NCI-H1105 (cell line): ENCODE measurements at regions not wholly inside any gene's neighbourhood (a gene's known extent, or its start where the extent isn't known, plus 50 kb on each side); places are given as distances from the start of the nearest gene placed in this dataset.

ENCODE experiments used
- DNase-seq: peaks from one replicate; lab custom pipeline; 2025; lab: John Stamatoyannopoulos, UW

- DNase-seq = no peak
Measured at GRCh38 chr9:121569266-121569648, 69.6 kb upstream of the GGTA1 start.

GRCh38 chr9:121572581-121572980 lies 72.9 kb upstream of the GGTA1 start:
- no peak for DNase-seq

- no peak for DNase-seq
Measured at GRCh38 chr9:121573717-121574485, 74.3 kb upstream of the GGTA1 start.

GRCh38 chr9:121574774-121575519 lies 75.3 kb upstream of the GGTA1 start:
- no peak for DNase-seq

- no peak for DNase-seq
Measured at GRCh38 chr9:121576281-121577075, 75.0 kb upstream of the DAB2IP start.

- DNase-seq = no peak
Measured at GRCh38 chr9:121577166-121577565, 74.3 kb upstream of the DAB2IP start.

GRCh38 chr9:121577572-121577971 lies 73.9 kb upstream of the DAB2IP start:
- DNase-seq = no peak

GRCh38 chr9:121581786-121582600 lies 69.4 kb upstream of the DAB2IP start:
- no peak for DNase-seq

- DNase-seq = no peak
Measured at GRCh38 chr9:121582641-121583040, 68.8 kb upstream of the DAB2IP start.

- no peak for DNase-seq
Measured at GRCh38 chr9:121584421-121584820, 67.0 kb upstream of the DAB2IP start.

- no peak for DNase-seq
Measured at GRCh38 chr9:121587863-121588262, 63.6 kb upstream of the DAB2IP start.

- DNase-seq = no peak
Measured at GRCh38 chr9:121589986-121590385, 61.4 kb upstream of the DAB2IP start.

GRCh38 chr9:121592265-121592664 lies 59.2 kb upstream of the DAB2IP start:
- no peak for DNase-seq

- no peak for DNase-seq
Measured at GRCh38 chr9:121593066-121593465, 58.4 kb upstream of the DAB2IP start.

GRCh38 chr9:121596515-121596914 lies 54.9 kb upstream of the DAB2IP start:
- no peak for DNase-seq

- DNase-seq = no peak
Measured at GRCh38 chr9:121597698-121598166, 53.7 kb upstream of the DAB2IP start.

GRCh38 chr9:121598167-121598964 lies 53.1 kb upstream of the DAB2IP start:
- no peak for DNase-seq

GRCh38 chr9:121598965-121599871 lies 52.2 kb upstream of the DAB2IP start:
- DNase-seq = peak; percentile 42

GRCh38 chr9:121599872-121600585 lies 51.4 kb upstream of the DAB2IP start:
- DNase-seq = no peak
